SK-N-SH (cell line): ENCODE measurements at regions not wholly inside any gene's neighbourhood (a gene's known extent, or its start where the extent isn't known, plus 50 kb on each side); places are given as distances from the start of the nearest gene placed in this dataset.

Source experiments
- CTCF ChIA-PET: fragments of 300-600, 350-600 bp; formaldehyde crosslinking; extraction: SDS; loops from one replicate; lab custom pipeline; 2021; lab: Yijun Ruan, JAX
- POLR2A ChIA-PET: fragments of 350-600 bp; sonication (Branson Sonifier 250); formaldehyde crosslinking; extraction: SDS; loops from one replicate; lab custom pipeline; 2020; ENCODE audit warnings: antibody characterized with exemption, inconsistent platforms; lab: Yijun Ruan, JAX
- DNase-seq: peaks from one replicate; pipeline ENCODE4 v3.0.0; 2012
- H2AFZ ChIP-seq: fragments of 200-600 bp; sonication (generic); 2 replicates; pipeline ENCODE4 v1.8.1; 2016; ENCODE audit warnings: antibody characterized with exemption, mild to moderate bottlenecking, low read depth
- H3F3A ChIP-seq: fragments of 200-600 bp; sonication (generic); replicated peaks from 2 replicates; pipeline ENCODE3; 2016; ENCODE audit warnings: antibody characterized with exemption, mild to moderate bottlenecking; ENCODE audit not compliant: insufficient read depth
- H3K27ac ChIP-seq, 2 experiments: fragments of 200-500 bp in 1 of 2; fragments of 200-600 bp in 1 of 2; sonication (Bioruptor generic) in 1 of 2; sonication (generic), shearing (Covaris generic) in 1 of 2; 2 replicates each; pipeline versions ENCODE4 v1.5.1 to v1.6.1; 2014 to 2016; ENCODE audit warnings: low read depth in 2 of 2, inconsistent platforms in 1 of 2, low read length in 1 of 2, mild to moderate bottlenecking in 1 of 2, mixed read lengths in 1 of 2
- H3K27me3 ChIP-seq: fragments of 200-600 bp; sonication (generic), shearing (Covaris generic); 2 replicates; pipeline ENCODE4 v1.6.1; 2016; ENCODE audit warnings: mixed run types; ENCODE audit not compliant: insufficient read depth
- H3K36me3 ChIP-seq, 2 experiments: fragments of 200-500 bp in 1 of 2; fragments of 200-600 bp in 1 of 2; sonication (Bioruptor generic) in 1 of 2; sonication (generic) in 1 of 2; replicated peaks in 1 of 2; 2 replicates each; pipeline versions ENCODE3 to v1.5.1; 2014 to 2016; ENCODE audit warnings: low read length in 1 of 2, mild to moderate bottlenecking in 1 of 2; ENCODE audit not compliant: insufficient read depth in 2 of 2, control insufficient read depth in 1 of 2
- H3K4me1 ChIP-seq, 2 experiments: fragments of 200-500 bp in 1 of 2; fragments of 200-600 bp in 1 of 2; sonication (Bioruptor generic) in 1 of 2; sonication (generic), shearing (Covaris generic) in 1 of 2; 2 replicates each; pipeline versions ENCODE4 v1.5.1 to v1.6.1; 2014 to 2016; ENCODE audit warnings: low read depth in 1 of 2, low read length in 1 of 2, mixed run types in 1 of 2; ENCODE audit not compliant: insufficient read depth in 2 of 2, control insufficient read depth in 1 of 2
- H3K4me2 ChIP-seq: fragments of 200-600 bp; sonication (generic), shearing (Covaris generic); 2 replicates; pipeline ENCODE4 v1.6.1; 2017; ENCODE audit warnings: mixed run types
- H3K4me3 ChIP-seq, 2 experiments: fragments of 200-500 bp in 1 of 2; fragments of 200-600 bp in 1 of 2; sonication (Bioruptor generic) in 1 of 2; sonication (generic), shearing (Covaris generic) in 1 of 2; 2 replicates each; pipeline versions ENCODE4 v1.5.1 to v1.8.1; 2014 to 2016; ENCODE audit warnings: low read depth in 2 of 2, inconsistent platforms in 1 of 2, low read length in 1 of 2, mild to moderate bottlenecking in 1 of 2, mixed read lengths in 1 of 2, moderate library complexity in 1 of 2
- H3K79me2 ChIP-seq: fragments of 200-600 bp; sonication (generic); 2 replicates; pipeline ENCODE4 v1.8.1; 2017; ENCODE audit warnings: mild to moderate bottlenecking; ENCODE audit not compliant: insufficient read depth
- H3K9ac ChIP-seq: fragments of 200-600 bp; sonication (generic); 2 replicates; pipeline ENCODE4 v1.6.1; 2017; ENCODE audit warnings: mixed run types
- H3K9me2 ChIP-seq: fragments of 200-600 bp; sonication (generic); 2 replicates; pipeline ENCODE4 v1.6.1; 2017; ENCODE audit warnings: mixed run types
- H3K9me3 ChIP-seq: fragments of 200-600 bp; sonication (generic); 2 replicates; pipeline ENCODE4 v1.6.1; 2017; ENCODE audit warnings: mixed run types, mild to moderate bottlenecking, moderate library complexity
- H4K20me1 ChIP-seq: fragments of 200-600 bp; sonication (generic); 2 replicates; pipeline ENCODE4 v1.6.1; 2017; ENCODE audit warnings: mild to moderate bottlenecking, mixed run types; ENCODE audit not compliant: insufficient read depth
- CTCF ChIP-seq: fragments of 200-600 bp; sonication (generic); IDR thresholded peaks from 2 replicates; pipeline ENCODE4 v1.6.1; 2017; ENCODE audit warnings: antibody characterized with exemption, mild to moderate bottlenecking, moderate library complexity
- ELF1 ChIP-seq: IDR thresholded peaks from 2 replicates; pipeline ENCODE4 v1.4.0; 2012
- EZH2phosphoT487 ChIP-seq: fragments of 200-600 bp; sonication (generic); IDR thresholded peaks from 2 replicates; pipeline ENCODE4 v1.6.1; 2017; ENCODE audit warnings: low read depth, mixed run types, mild to moderate bottlenecking, antibody characterized with exemption, moderate library complexity, borderline replicate concordance
- FOXJ3 ChIP-seq: sonication (generic); formaldehyde crosslinking; IDR thresholded peaks from 2 replicates; pipeline ENCODE4 v1.5.1; 2020; ENCODE audit warnings: mild to moderate bottlenecking, missing genetic modification reagents
- FOXM1 ChIP-seq: IDR thresholded peaks from 2 replicates; pipeline ENCODE4 v1.4.0; 2012; ENCODE audit warnings: low read depth, mild to moderate bottlenecking
- GABPA ChIP-seq: IDR thresholded peaks from 2 replicates; pipeline ENCODE4 v1.4.0; 2012; ENCODE audit warnings: low read depth, mild to moderate bottlenecking
- GATA2 ChIP-seq: sonication (generic); formaldehyde crosslinking; IDR thresholded peaks from 2 replicates; pipeline ENCODE4 v1.5.0; 2020; ENCODE audit warnings: mild to moderate bottlenecking, missing genetic modification reagents
- IRF3 ChIP-seq: fragments of 150-350 bp; IDR thresholded peaks from 2 replicates; pipeline ENCODE4 v1.6.1; 2016; ENCODE audit warnings: mild to moderate bottlenecking, low read depth, low read length
- JUND ChIP-seq: IDR thresholded peaks from 2 replicates; pipeline ENCODE4 v1.4.0; 2012
- MAX ChIP-seq: IDR thresholded peaks from 2 replicates; pipeline ENCODE4 v1.4.0; 2012; ENCODE audit warnings: low read depth
- MXI1 ChIP-seq: IDR thresholded peaks from 2 replicates; pipeline ENCODE4 v1.6.1; 2012; ENCODE audit warnings: mild to moderate bottlenecking, low read depth, low read length, improper control_type of control experiment
- NFIC ChIP-seq: IDR thresholded peaks from 2 replicates; pipeline ENCODE4 v1.4.0; 2012; ENCODE audit warnings: borderline replicate concordance
- RCOR1 ChIP-seq: fragments of 150-350 bp; IDR thresholded peaks from 2 replicates; pipeline ENCODE4 v1.6.1; 2017; ENCODE audit warnings: antibody characterized with exemption, low read length
- RFX5 ChIP-seq: IDR thresholded peaks from 2 replicates; pipeline ENCODE4 v1.6.1; 2012; ENCODE audit warnings: mild to moderate bottlenecking, improper control_type of control experiment, low read length
- SIN3A ChIP-seq: IDR thresholded peaks from 2 replicates; pipeline ENCODE4 v1.6.1; 2012; ENCODE audit warnings: low read depth, mild to moderate bottlenecking, low read length, moderate library complexity, borderline replicate concordance
- SMC3 ChIP-seq: IDR thresholded peaks from 2 replicates; pipeline ENCODE4 v1.6.1; 2012; ENCODE audit warnings: low read depth, low read length, improper control_type of control experiment
- TAF1 ChIP-seq: IDR thresholded peaks from 2 replicates; pipeline ENCODE4 v1.6.1; 2012; ENCODE audit warnings: low read depth, mild to moderate bottlenecking, low read length, moderate library complexity, borderline replicate concordance
- TCF12 ChIP-seq: IDR thresholded peaks from 2 replicates; pipeline ENCODE4 v1.4.0; 2012
- YY1 ChIP-seq: IDR thresholded peaks from 2 replicates; pipeline ENCODE4 v1.4.0; 2012; ENCODE audit warnings: low read depth, mild to moderate bottlenecking
- WGBS: methylation state at CpG from one replicate; pipeline ENCODE4 v1.1.6; 2017; ENCODE audit warnings: low lambda C conversion rate; 5-methylcytosine and 5-hydroxymethylcytosine counted together
- TF ChIP-seq, protein P1 (sequence below): IDR thresholded peaks from 2 replicates; pipeline ENCODE4 v1.4.0; 2012; ENCODE audit warnings: low read depth, borderline replicate concordance

DNA sequence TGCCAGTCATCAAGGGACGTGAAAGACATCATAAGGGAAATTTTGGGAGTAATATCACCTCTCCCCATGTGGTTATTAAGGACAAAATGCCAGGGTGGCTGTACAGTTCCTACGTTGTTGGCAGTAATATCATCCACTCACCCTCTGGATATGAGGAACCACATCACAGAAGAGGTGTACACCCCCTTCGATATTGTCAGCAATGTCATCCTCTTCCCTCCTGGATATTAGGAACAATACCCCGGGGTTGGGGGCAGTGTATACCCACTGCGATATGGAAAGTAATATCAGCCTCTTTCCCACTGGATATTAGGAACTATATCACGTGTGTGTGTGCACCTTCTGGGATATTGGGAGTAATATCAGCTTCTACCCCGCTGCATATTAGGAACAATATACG is 1933.3 kb downstream of the SUCLG1 start:
- ChIA-PET POLR2A (no interaction called here), CTCF (no interaction called here)
- Histone ChIP-seq H3K4me2 (no peak overlapping the region), H4K20me1 (no peaks in the 10 kb centered on the region), H2AFZ (no peak overlapping the region), H3K9ac (no peak overlapping the region), H3F3A (no peaks in the 10 kb centered on the region), H3K27me3 (no peaks in the 10 kb centered on the region), H3K4me1 (no peaks in the 10 kb centered on the region), H3K79me2 (no peaks in the 10 kb centered on the region), H3K27ac (no peak overlapping the region), H3K4me3 (no peak overlapping the region), H3K36me3 (no peaks in the 10 kb centered on the region), H3K9me3 (no peaks in the 10 kb centered on the region), H3K9me2 (no peaks in the 10 kb centered on the region)
- DNase-seq: no peak
- TF ChIP-seq NFIC: no peak
- TF ChIP-seq MXI1: no peak
- no peak for TF ChIP-seq MAX
- TF ChIP-seq FOXJ3: no peak
- no peak for TF ChIP-seq TAF1
- TF ChIP-seq YY1: no peak
- no peak for TF ChIP-seq EZH2phosphoT487
- no peak for TF ChIP-seq SIN3A
- no peak for TF ChIP-seq IRF3
- TF ChIP-seq RFX5: no peak
- TF ChIP-seq, protein P1, sequence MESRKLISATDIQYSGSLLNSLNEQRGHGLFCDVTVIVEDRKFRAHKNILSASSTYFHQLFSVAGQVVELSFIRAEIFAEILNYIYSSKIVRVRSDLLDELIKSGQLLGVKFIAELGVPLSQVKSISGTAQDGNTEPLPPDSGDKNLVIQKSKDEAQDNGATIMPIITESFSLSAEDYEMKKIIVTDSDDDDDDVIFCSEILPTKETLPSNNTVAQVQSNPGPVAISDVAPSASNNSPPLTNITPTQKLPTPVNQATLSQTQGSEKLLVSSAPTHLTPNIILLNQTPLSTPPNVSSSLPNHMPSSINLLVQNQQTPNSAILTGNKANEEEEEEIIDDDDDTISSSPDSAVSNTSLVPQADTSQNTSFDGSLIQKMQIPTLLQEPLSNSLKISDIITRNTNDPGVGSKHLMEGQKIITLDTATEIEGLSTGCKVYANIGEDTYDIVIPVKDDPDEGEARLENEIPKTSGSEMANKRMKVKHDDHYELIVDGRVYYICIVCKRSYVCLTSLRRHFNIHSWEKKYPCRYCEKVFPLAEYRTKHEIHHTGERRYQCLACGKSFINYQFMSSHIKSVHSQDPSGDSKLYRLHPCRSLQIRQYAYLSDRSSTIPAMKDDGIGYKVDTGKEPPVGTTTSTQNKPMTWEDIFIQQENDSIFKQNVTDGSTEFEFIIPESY: no peak
- TF ChIP-seq RCOR1: no peak
- no peak for TF ChIP-seq TCF12
- 21% methylated on average over 8 of the region's 8 CpGs for WGBS

- 33% methylated on average over 7 of the region's 7 CpGs for WGBS
- H3K9ac ChIP-seq: no peak overlapping the region
- CTCF ChIA-PET: no interaction called here
- H3K4me3 ChIP-seq: no peak overlapping the region
- POLR2A ChIA-PET: no interaction called here
- H3K27me3 ChIP-seq: no peaks in the 10 kb centered on the region
- H3K27ac ChIP-seq: no peak overlapping the region
- no peaks in the 10 kb centered on the region for H3K36me3 ChIP-seq
- H3K4me2 ChIP-seq: no peak overlapping the region
- no peaks in the 10 kb centered on the region for H3K79me2 ChIP-seq
- H3K9me3 ChIP-seq: no peaks in the 10 kb centered on the region
- no peaks in the 10 kb centered on the region for H3F3A ChIP-seq
- no peaks in the 10 kb centered on the region for H3K4me1 ChIP-seq
- H3K9me2 ChIP-seq: no peaks in the 10 kb centered on the region
- no peak overlapping the region for H2AFZ ChIP-seq
- no peaks in the 10 kb centered on the region for H4K20me1 ChIP-seq
- no peak for DNase-seq
- TF ChIP-seq SIN3A (no peak), GABPA (no peak), JUND (no peak), IRF3 (no peak), MAX (no peak), FOXJ3 (no peak), SMC3 (no peak), TAF1 (no peak), GATA2 (no peak), TCF12 (no peak), CTCF (no peak), ELF1 (no peak), FOXM1 (no peak)
- TF ChIP-seq, protein P1: no peak
Measured at GRCh38 chr2:82524826-82525225, 1934.3 kb downstream of the SUCLG1 start.
